GM06990 (cell line): ENCODE measurements at regions not wholly inside any gene's neighbourhood (a gene's known extent, or its start where the extent isn't known, plus 50 kb on each side); places are given as distances from the start of the nearest gene placed in this dataset.

Experiments
- DNase-seq: peaks from one replicate; pipeline ENCODE4 v3.0.0-alpha.2; 2011; ENCODE audit not compliant: insufficient read length; ENCODE audit errors: extremely low read depth
- H3K27me3 ChIP-seq: replicated peaks from 2 replicates; pipeline ENCODE4 v1.6.0; 2011; ENCODE audit warnings: low read length; ENCODE audit not compliant: control insufficient read depth, insufficient read depth
- H3K36me3 ChIP-seq: 2 replicates; pipeline ENCODE4 v1.5.1; 2011; ENCODE audit warnings: low read length; ENCODE audit not compliant: control insufficient read depth, insufficient read depth
- H3K4me3 ChIP-seq: replicated peaks from 2 replicates; pipeline ENCODE4 v1.5.1; 2011; ENCODE audit warnings: low read depth, mild to moderate bottlenecking, control low read depth, low read length
- CTCF ChIP-seq: IDR thresholded peaks from 2 replicates; pipeline ENCODE4 v1.5.1; 2011; ENCODE audit warnings: low read length, control low read depth, mild to moderate bottlenecking, inconsistent platforms; ENCODE audit not compliant: insufficient read depth, poor library complexity, severe bottlenecking

- no peak for TF ChIP-seq CTCF
- Histone ChIP-seq H3K27me3 (no peaks in the 10 kb centered on the region), H3K4me3 (no peak overlapping the region), H3K36me3 (no peaks in the 10 kb centered on the region)
- no peak for DNase-seq
Measured at GRCh38 chr2:59957504-59957903, 596.0 kb downstream of the BCL11A start.

DNA sequence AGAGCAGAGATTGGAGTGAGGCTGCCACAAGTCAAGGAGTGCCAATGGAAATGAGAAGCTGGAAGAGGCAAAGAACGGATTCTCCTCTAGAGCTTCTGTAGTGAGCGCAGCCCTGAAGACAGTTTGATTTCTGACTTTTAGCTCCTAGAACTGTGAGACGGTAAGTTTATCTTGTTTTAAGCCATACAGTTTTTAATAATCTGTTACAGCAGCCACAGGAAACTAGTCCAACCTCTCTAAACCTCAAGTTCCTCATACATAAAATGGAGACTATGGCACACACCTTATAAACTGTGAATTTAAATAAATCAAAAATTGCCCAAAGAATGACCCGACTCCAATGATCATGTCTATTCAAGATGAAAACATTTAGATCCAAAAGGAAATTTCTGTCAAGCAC lies 596.5 kb downstream of the BCL11A start:
- TF ChIP-seq CTCF, result no peak
- Histone ChIP-seq H3K36me3 (no peaks in the 10 kb centered on the region), H3K27me3 (no peaks in the 10 kb centered on the region), H3K4me3 (no peak overlapping the region)
- DNase-seq, result no peak

DNA sequence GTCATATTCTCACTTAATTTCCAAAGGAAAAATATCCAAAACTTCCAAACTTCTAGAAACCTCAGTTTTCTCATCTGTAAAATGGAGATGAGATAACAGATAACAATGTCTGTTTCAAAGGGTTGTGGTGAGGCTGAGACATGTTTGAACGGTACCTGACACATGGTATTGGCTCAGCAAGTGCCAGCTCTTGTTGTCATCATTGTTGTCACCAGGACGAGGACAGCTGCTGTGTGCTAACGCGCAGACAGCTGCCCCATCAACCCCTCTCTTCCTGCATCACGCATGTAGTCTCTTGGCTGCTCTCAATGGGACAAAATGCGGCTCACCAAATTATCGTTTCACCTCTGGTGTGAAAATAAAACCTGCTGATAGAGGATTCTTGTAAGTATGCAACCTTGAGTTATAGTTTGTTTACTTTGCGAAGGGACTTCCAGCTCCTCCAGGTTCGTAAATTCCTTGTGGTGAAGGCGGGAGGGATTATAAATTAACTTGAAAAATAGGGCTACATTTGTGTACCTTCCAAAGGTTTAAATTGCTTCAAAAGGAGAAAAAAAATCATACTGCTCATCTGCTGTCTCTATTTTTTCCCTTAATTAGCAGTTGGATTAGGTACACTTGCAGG lies 605.4 kb downstream of the BCL11A start:
- no peak for DNase-seq
- no peaks in the 10 kb centered on the region for H3K36me3 ChIP-seq
- no peak overlapping the region for H3K4me3 ChIP-seq
- H3K27me3 ChIP-seq, result no peaks in the 10 kb centered on the region; the same call in 1 of the 2 replicates
- no peak for TF ChIP-seq CTCF

- DNase-seq, result no peak
- no peak overlapping the region for H3K4me3 ChIP-seq
- H3K36me3 ChIP-seq, result no peaks in the 10 kb centered on the region
- no peaks in the 10 kb centered on the region; the same call in 1 of the 2 replicates for H3K27me3 ChIP-seq
- TF ChIP-seq CTCF, result no peak
Measured at GRCh38 chr2:59947209-59947608, 606.2 kb downstream of the BCL11A start.

DNA sequence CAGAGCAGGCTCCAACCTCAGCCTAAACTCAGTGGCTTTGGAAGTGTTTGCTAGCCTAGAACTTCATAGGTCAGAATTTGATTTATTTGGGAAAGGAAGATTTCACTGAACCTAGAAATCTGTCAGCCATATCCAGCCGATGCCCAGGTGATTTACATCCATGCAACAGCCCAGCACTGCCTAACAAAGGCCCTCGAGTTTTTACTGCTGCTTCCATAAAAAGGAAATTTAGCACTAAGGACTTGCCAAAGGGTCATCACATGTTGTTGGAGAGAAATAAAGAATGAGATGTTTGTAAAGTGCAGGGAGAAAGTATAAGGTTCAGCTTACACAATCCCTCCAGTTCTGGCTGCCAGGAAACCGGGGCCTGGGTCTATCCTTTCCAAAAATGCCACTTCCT lies 614.2 kb downstream of the BCL11A start:
- no peaks in the 10 kb centered on the region for H3K36me3 ChIP-seq
- no peak overlapping the region for H3K4me3 ChIP-seq
- no peak for DNase-seq
- TF ChIP-seq CTCF, result no peak
- H3K27me3 ChIP-seq, result no peaks in the 10 kb centered on the region

GRCh38 chr2:59938181-59938580 lies 615.3 kb downstream of the BCL11A start:
- H3K36me3 ChIP-seq, result no peaks in the 10 kb centered on the region
- H3K27me3 ChIP-seq, result no peaks in the 10 kb centered on the region
- no peak overlapping the region for H3K4me3 ChIP-seq
- TF ChIP-seq CTCF, result no peak
- DNase-seq, result no peak
